GM19468 (cell line): ENCODE measurements at regions not wholly inside any gene's neighbourhood (a gene's known extent, or its start where the extent isn't known, plus 50 kb on each side); places are given as distances from the start of the nearest gene placed in this dataset.
"Not testable (repeated sequence)": the region's sequence is repeated elsewhere in the genome, so short reads cannot be mapped to it uniquely, and the experiment has no call there.

Source experiments
- ATAC-seq: cut with Tn5 transposase; IDR thresholded peaks from one replicate; pipeline ENCODE4 v1.9.1; 2021; ENCODE audit warnings: mild to moderate bottlenecking, moderate library complexity, moderate number of reproducible peaks; ENCODE audit not compliant: unreplicated experiment; ENCODE audit errors: extremely low read depth

DNA sequence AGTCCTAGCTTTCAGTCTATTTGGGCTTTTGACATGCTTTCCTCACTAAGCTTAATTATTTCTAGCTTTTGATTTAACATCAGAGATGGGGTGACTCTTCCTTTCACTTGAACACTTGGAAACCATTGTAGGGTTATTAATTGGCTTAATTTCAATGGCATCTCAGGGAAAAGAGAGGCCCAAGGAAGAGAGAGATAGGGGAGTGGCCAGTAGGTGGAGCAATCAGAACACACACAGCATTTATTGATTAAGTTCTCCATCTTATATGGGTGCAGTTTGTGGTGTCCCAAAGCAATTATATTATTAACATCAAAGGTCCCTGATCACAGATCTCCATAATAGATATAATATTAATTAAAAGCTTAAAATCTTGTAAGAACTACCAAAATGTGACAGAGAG is 1466.1 kb upstream of the SEL1L start:
- no peak for ATAC-seq

DNA sequence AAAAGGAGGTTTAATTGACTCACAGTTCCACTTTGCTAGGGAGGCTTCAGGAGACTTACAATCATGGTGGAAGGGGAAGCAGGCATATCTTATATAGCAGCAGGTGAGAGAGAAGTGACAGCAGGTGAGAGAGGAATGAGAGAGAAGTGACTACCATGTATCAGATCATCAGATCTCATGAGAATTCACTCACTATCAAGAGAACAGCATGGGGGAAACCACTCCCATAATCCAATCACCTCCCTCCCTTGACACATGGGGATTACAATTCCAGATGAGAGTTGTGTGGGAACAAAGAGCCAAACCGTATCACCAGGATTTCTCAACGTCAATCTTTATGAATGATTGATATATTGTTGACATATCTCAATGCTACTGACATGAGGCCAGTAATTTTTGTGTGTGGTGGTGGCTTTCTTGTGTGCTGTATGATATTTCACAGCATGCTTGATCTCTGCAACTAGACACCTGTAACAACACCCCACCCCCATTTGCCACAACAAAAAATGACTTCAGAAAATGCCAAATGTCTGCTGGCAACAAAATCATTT is 1470.9 kb upstream of the SEL1L start:
- no peak for ATAC-seq

DNA sequence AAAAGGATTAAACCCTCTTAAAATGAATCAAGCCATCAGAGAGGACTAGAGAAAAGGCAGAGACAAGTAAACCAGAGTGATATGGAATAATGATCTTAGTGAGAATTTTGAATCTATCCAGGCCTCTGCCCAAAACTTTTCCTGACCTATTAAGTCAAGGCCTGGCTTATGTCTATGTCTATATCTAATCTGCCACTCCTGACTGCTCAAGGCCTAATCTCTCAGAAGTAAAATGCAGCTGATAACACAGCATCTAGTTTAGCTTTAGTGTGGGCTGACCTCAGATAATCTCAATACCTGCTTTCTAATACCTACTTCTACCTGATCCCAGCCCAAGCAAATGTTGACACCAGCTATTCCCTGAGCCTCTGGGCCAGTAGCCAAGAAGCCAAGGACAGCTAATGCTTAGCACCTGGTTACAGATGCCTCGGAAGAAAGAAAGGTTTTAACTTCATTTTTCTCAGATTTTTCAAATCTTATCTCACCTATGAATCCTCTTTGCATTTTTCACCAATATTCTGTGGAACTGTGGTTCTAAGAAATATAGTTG is 1472.5 kb upstream of the SEL1L start:
- ATAC-seq = no peak

DNA sequence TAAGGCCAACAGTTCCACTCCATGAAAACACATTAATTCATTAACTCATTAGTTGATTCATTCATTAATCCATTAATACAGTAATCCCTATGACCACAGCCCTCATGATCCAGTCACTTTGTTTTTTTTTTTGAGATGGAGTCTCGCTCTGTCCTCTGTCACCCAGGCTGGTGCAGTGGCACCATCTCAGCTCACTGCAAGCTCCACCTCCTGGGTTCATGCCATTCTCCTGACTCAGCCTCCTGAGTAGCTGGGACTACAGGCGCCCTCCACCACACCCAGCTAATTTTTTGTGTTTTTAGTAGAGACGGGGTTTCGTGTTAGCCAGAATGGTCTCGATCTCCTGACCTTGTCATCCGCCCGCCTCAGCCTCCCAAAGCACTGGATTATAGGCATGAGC is 1473.4 kb upstream of the SEL1L start:
- not testable (repeated sequence) for ATAC-seq

DNA sequence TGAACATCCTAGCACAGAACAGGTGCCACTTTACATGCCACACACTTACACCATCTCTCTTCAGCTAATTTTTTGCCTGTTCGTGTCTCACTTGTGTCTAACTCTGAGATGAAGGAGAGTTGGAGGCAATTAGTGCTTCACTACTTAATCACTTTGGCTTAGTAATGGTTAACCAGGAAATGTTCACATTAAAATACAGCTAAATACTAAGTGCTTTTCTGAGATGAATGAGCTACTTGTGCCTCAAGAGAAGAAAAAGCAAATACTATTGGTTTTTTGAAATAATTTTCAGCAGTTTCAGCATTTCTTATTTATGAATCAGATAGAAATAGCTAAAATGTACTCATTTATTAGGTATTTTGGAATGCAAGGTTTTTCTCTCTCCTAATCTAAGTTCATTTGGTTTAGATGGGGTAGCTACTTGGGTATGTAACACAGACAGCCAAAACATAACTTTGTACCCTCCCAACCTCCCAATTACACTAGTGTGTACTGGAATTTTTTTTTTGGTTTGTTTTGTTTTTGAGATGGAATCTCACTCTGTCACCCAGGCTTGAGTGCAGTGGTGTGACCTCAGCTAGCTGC is 1474.1 kb upstream of the SEL1L start:
- no peak for ATAC-seq

DNA sequence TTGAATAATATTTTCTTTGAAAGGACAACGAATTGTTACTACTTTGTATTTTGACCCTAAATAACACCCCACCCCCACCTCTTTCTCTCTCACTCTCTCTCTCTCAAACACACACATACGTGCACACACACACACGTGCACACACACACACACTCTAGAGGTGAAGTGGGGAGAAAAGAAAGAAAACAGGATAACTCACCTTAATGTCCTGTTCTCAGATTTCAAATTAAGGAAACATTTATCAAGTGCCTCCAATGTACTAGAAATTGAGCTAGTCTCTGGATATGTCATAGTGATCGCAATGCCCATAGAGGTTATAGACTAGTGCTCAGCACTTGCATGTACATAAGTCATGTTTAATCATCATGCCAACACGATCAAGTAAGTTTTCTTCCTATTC is 1483.6 kb upstream of the SEL1L start:
- ATAC-seq = no peak

DNA sequence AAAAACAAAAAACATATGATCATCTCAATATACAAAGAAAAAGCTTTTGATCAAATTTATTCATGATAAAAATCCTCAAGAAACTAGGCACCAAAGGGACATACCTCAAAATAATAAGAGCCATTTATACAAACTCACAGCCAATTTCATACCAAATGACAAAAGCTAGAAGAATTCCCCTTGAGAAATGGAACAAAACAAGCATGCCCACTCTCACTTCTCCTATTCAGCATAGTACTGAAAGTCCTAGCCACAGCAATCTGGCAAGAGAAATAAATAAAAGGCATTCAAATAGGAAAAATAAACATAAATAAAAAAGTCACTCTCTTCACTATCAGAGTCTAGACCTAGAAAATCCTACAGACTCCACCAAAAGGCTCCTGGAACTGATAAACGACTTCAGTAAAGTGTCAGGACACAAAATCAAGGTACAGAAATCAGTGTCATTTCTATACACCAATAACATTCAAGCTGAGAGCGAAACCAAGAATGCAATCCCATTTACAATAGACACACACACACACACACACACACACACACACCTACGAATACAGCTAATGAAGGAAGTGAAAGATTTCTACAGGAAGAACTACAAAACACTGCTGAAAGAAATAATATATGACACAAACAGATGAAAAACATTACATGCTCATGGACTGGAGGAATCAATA is 1486.2 kb upstream of the SEL1L start:
- no peak for ATAC-seq

DNA sequence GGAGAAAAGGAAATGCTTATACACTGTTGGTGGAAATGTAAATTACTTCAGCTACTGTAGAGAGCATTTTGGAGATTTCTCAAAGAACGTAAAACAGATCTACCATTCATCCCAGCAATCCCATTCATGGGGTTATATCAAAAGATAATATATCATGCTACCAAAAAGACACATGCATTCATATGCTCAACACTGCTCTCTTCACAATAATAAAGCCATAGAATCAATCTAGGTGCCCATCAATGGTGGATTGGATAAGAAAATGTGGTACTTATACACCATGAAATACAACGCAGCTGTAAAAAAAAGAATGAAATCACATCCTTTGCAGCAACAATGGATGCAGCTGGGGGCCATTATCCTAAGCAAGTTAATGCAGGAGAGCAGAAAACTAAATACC is 1487.7 kb upstream of the SEL1L start:
- no peak for ATAC-seq

DNA sequence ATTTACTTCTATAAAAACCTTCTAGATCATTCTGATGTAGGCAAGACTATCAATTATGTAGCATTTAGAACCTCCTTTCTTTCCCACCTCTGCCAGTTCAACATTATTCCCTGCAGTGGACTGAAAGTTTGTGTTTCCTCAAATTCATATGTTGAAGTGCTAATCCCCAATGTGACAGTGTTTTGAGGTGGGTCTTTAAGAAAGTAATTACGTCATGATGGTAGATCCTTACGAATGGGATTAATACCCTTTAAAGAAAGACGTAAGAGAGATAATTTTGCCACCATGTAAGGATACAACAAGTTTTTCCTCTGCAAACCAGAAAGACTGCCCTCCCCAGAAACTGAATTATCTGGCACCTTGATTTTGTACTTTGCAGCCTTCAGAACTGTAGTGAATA is 1489.7 kb upstream of the SEL1L start:
- no peak for ATAC-seq

DNA sequence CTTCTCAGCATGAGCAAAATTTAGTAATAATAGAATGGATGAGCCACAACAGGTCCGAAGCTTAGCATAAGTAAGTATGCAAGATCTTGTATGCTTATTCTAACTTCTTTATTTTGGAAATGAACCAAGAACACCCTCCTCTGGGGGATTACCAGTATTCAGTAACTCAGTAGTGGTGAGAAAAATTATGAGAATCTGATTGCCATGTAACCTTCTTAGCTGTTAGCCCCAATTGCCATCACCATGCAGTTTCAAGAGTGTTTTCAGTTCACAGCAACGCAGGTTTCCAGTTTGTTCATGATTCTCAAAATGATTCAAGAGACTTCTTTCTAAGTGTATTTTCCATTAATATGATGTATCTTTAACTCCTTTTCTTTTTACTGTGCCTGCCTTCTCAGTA is 1507.6 kb upstream of the SEL1L start:
- ATAC-seq = no peak

DNA sequence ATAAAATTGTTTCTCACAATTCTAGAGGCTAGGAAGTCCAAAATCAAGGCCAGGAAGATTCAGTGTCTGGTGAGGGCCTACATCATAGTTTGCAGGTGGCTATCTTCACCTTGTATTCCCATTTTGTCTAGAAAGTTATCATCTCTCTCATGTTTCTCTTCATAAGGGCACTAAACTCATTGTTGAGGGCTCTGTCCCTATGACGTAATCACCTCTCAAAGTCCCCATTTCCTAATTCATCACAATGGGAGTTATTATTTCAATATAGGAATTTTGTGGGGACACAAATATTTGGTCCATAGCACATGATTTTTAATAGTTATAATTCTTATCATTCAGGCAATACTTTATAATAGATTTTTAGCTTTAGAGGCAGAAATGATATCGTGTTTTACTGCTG is 1509.2 kb upstream of the SEL1L start:
- ATAC-seq = no peak

DNA sequence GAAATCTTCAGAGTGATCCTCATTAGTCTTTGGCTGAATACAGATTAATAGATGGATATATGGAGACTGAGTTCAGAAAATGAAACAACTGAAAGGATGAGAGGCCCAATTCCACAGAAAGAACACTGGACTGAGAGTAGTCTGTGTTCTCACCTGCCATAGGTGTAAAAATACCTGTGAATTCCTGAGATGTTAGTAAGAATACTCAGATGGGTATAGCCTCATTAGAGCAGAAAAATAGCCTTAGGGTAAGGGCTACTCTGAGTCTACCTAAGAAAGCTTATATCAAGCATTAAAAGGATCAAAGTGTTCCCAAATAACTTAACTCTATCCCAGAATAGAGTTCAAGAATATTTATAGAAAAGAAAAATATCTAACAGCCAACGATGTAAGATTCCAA is 1510.3 kb upstream of the SEL1L start:
- ATAC-seq = no peak

DNA sequence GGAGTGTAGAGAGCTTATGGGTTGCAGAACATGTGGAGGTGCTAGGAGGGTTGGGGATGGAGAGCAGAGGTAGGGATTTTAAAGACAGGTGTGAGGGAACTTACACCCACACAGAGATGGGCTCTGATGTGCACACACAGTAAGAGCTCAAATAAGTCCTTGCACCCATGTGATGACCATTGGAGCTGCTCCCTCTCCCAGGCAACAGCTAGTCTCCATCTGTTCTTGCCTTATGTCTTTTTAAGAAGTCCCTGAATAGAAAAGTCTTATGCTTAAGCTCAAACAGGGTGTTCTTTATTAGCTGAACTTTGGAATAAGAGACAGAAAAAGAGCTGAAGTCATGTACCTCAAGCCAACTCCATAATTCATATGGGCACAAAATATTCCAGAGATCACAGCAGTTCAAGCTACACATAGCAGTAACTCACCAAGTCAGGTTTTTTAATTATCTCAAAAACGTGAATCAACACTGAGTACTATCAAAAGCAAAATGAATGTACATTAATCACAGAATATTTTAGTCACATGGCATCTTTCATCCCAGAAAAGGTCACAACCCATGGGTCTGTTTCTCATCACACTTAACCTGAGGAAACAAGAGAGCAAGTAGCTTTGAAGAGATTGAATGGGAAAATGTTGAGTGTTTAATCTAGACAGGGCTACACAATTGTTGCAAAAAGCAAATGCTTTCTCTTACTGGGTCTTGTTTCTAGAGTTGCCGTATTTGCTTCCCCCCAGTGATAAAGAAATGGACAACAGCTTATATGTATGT is 1513.6 kb upstream of the SEL1L start:
- no peak for ATAC-seq

DNA sequence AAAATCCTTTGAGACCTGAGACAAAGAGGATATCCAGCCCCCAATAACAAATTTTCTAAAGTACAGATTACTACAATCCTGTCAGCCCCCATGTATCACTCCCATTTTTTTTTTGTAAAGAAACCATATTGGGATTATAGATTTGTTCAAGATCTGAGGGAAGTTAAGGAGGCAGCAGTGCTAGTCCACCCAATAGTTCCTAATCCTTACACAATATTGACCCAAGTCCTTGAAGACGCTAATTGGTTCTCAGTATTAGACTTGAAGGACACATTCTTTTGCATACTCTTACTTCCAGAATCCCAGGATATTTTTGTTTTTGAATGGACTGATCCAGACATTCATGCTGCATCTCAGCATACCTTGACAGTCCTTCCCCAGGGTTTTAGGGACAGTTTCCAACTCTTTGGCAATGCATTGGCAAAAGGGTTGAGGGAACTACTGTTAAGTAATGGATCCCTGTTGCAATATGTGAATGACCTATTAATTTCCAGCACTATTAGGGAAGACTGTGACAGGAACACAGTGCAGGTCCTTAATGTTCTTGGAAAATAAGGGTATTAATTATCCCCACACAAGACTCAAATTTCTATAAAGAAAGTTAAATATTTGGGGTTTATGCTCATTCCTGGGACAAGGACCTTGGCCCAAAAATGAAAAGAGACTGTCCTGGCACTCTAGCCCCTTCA is 1519.5 kb upstream of the SEL1L start:
- no peak for ATAC-seq

DNA sequence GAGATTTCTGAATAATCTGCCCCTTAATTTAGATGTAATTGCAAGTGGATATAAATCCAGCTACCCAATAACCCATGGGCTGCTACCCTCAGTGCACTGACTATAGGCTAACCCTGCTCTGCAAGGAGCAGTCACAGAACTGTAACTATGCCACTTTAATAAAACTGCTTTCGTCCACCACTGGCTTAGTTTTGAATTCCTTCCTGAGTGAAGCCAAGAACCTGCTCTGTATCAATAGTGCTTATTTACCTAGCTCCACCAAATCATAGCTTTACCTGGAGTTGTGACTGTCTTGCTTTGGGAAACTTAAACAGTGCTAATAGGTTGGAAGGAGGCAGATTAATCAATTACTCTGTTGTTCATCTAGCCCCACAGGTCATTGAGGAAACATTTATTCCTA is 1524.4 kb upstream of the SEL1L start:
- no peak for ATAC-seq

DNA sequence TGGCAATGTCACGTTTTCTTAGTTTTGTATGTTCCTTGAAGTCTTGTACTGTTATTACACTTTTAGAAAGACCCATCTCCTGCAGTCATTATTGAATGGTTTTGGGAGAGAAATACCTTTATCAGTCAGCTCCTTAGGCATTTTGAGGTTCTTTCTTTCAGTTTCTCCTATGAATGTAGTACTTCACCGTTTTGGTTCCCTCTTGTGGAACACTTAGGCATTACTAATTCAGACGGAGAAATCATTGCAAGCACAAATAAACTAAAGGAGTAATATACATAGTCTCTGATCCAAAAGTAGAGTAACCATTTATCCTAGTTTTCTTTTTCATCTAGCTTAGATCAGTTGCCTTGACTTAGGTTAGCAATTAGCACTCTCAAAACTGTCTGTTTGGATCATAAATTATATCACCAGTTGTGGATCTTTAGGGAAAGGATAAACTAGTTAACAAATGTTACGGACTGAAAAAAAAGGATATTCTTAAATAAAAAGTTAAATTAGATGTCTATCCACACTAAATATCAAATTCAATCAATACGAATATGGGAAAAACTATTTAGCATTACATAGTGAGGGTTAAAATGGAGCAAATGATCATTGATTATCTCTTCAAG is 1538.3 kb upstream of the SEL1L start:
- peak; percentile 46 for ATAC-seq

DNA sequence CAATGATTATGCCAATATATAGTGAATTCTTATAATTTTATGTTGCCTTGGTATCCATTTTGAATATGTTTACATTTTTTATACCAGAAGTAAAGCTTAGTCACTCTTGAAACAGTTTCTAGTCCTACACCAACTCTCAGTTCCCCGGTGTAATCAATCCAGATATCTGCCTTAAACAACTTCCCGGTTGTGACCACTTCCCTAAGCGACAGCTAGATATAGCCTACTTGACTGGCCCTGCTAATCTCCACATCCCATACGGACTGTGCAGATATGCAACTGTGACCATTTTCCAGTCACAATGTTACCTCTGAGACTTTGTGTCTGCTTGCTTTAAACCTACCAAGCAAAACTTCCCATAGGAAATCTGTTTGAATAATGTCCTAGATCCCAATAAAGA is 1551.5 kb upstream of the SEL1L start:
- ATAC-seq = no peak

DNA sequence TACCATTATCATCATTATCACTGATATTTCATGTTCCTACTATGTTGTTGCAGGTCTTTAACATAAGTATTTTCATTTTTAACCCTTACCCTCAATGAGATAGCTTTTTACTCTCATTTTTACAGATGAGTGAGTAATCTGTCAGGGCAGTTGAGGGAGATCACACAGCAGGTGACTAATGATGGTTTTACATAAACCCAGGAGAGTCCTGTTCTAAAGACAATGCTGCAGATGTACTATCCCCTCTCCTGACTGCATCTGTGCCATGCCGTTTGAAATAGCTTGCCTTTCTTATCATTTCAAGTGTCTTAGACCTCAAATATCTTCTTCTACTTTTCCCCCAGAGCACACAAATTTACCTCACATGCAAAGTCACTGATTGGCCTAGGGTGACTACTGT is 1552.1 kb upstream of the SEL1L start:
- ATAC-seq = no peak

DNA sequence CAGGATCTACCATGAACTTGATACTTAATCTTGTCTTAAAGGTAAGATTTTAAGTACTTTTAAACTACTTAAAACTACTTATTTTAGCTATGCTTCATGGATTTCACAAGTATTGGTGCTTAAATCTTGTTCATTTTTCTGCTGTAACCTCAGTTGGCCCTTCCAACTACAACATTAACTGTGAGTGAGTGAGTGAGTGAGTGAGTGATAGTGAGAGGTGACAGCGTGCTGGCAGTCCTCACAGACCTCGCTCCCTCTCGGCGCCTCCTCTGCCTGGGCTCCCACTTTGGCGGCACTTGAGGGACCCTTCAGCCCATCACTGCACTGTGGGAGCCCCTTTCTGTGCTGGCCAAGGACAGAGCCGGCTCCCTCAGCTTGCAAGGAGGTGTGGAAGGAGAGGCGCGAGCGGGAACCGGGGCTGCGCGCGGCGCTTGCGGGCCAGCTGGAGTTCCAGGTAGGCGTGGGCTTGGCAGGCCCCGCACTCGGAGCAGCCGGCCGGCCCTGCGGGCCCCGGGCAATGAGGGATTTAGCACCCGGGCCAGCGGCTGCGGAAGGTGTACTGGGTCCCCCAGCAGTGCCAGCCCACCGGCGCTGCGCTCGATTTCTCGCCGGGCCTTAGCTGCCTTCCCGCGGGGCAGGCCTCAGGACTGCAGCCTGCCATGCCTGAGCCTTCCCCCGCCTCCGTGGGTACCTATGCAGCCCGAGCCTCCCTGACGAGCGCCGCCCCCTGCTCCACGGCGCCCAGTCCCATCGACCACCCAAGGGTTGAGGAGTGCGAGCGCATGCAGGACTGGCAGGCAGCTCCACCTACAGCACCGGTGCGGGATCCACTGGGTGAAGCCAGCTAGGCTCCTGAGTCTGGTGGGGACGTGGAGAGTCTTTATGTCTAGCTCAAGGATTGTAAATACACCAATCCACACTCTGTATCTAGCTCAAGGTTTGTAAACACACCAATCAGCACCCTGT is 1558.6 kb upstream of the SEL1L start:
- not testable (repeated sequence) for ATAC-seq
